IMR-90 (cell line): ENCODE measurements at regions not wholly inside any gene's neighbourhood (a gene's known extent, or its start where the extent isn't known, plus 50 kb on each side); places are given as distances from the start of the nearest gene placed in this dataset.
"Not testable (repeated sequence)": the region's sequence is repeated elsewhere in the genome, so short reads cannot be mapped to it uniquely, and the experiment has no call there.

ENCODE experiments used
- ATAC-seq: fragments of 200-7000 bp; cut with Tn5 transposase; 2 replicates; pipeline ENCODE4 v1.9.1; 2020; ENCODE audit warnings: low read depth, mild to moderate bottlenecking, moderate library complexity
- BruUV-seq: library from RNA; stranded (reverse); fragments of 400-500 nt; replicated peaks from 2 replicates; lab custom pipeline; 2021; lab: Mats Ljungman, UMichigan
- CTCF ChIA-PET: fragments of 300-600 bp; formaldehyde crosslinking; extraction: SDS; loops from one replicate; lab custom pipeline; 2021; ENCODE audit warnings: antibody characterized with exemption; lab: Yijun Ruan, JAX
- POLR2A ChIA-PET: fragments of 300-600 bp; sonication (Branson Sonifier 250); formaldehyde crosslinking; loops from one replicate; lab custom pipeline; 2022; ENCODE audit warnings: antibody characterized with exemption; ENCODE audit not compliant: unreplicated experiment; lab: Charles Lee
- DNase-seq: peaks from one replicate; pipeline ENCODE4 v3.0.0; 2013
- H2AFZ ChIP-seq: replicated peaks from 2 replicates; pipeline ENCODE3; 2013; ENCODE audit warnings: low read length, mild to moderate bottlenecking; ENCODE audit not compliant: poor library complexity
- H2AK5ac ChIP-seq: 2 replicates; pipeline ENCODE4 v1.6.1; 2013; ENCODE audit warnings: low read depth, low read length, inconsistent platforms
- H2AK9ac ChIP-seq: replicated peaks from 2 replicates; pipeline ENCODE3; 2013; ENCODE audit warnings: mild to moderate bottlenecking, low read depth, low read length, moderate library complexity; ENCODE audit not compliant: poor library complexity
- H2BK120ac ChIP-seq: 2 replicates; pipeline ENCODE4 v1.6.1; 2013; ENCODE audit warnings: low read depth, low read length, inconsistent platforms
- H2BK15ac ChIP-seq: 3 replicates; pipeline ENCODE4 v1.6.1; 2013; ENCODE audit warnings: low read depth, low read length, inconsistent platforms
- H2BK20ac ChIP-seq: 2 replicates; pipeline ENCODE4 v1.6.1; 2013; ENCODE audit warnings: low read depth, mild to moderate bottlenecking, inconsistent platforms, low read length, moderate library complexity
- H2BK5ac ChIP-seq: 2 replicates; pipeline ENCODE4 v1.6.1; 2013; ENCODE audit warnings: mild to moderate bottlenecking, low read depth, low read length, inconsistent platforms; ENCODE audit not compliant: poor library complexity, severe bottlenecking
- H3K14ac ChIP-seq: replicated peaks from 2 replicates; pipeline ENCODE4 v1.6.1; 2013; ENCODE audit warnings: low read depth, low read length, inconsistent platforms
- H3K18ac ChIP-seq: 2 replicates; pipeline ENCODE4 v1.6.1; 2013; ENCODE audit warnings: low read depth, low read length, control low read depth
- H3K23ac ChIP-seq: 2 replicates; pipeline ENCODE4 v1.6.1; 2013; ENCODE audit warnings: low read depth, low read length, inconsistent platforms
- H3K27ac ChIP-seq: 2 replicates; pipeline ENCODE4 v1.5.1; 2013; ENCODE audit warnings: mild to moderate bottlenecking, control low read depth, low read length; ENCODE audit not compliant: insufficient read depth
- H3K27me3 ChIP-seq: 2 replicates; pipeline ENCODE4 v1.6.1; 2013; ENCODE audit warnings: low read length; ENCODE audit not compliant: control insufficient read depth, insufficient read depth
- H3K36me3 ChIP-seq: 2 replicates; pipeline ENCODE4 v1.6.1; 2013; ENCODE audit warnings: low read length, mixed read lengths; ENCODE audit not compliant: control insufficient read depth, insufficient read depth
- H3K4ac ChIP-seq: 2 replicates; pipeline ENCODE4 v1.6.1; 2013; ENCODE audit warnings: low read depth, low read length, inconsistent platforms
- H3K4me1 ChIP-seq: 2 replicates; pipeline ENCODE4 v1.6.1; 2013; ENCODE audit warnings: low read length, mixed read lengths; ENCODE audit not compliant: control insufficient read depth, insufficient read depth
- H3K4me2 ChIP-seq: 2 replicates; pipeline ENCODE4 v1.6.1; 2013; ENCODE audit warnings: low read depth, mild to moderate bottlenecking, control low read depth, low read length, moderate library complexity
- H3K4me3 ChIP-seq: 2 replicates; pipeline ENCODE4 v1.5.1; 2013; ENCODE audit warnings: low read depth, mild to moderate bottlenecking, control low read depth, low read length, moderate library complexity; ENCODE audit not compliant: insufficient read depth
- H3K56ac ChIP-seq: 2 replicates; pipeline ENCODE4 v1.6.1; 2013; ENCODE audit warnings: low read length, inconsistent platforms; ENCODE audit not compliant: insufficient read depth; ENCODE audit errors: extremely low read depth
- H3K79me1 ChIP-seq, 2 experiments: 2 replicates each; pipeline ENCODE4 v1.6.1; 2013; ENCODE audit warnings: low read length in 2 of 2, inconsistent platforms in 1 of 2, low read depth in 1 of 2
- H3K9ac ChIP-seq: 2 replicates; pipeline ENCODE4 v1.6.1; 2013; ENCODE audit warnings: low read depth, low read length, control low read depth
- H3K9me1 ChIP-seq: 2 replicates; pipeline ENCODE4 v1.6.1; 2013; ENCODE audit warnings: low read length, inconsistent platforms; ENCODE audit not compliant: insufficient read depth
- H3K9me3 ChIP-seq: 2 replicates; pipeline ENCODE4 v1.6.1; 2013; ENCODE audit warnings: low read length; ENCODE audit not compliant: control insufficient read depth, insufficient read depth
- H4K20me1 ChIP-seq: 2 replicates; pipeline ENCODE4 v1.6.1; 2013; ENCODE audit warnings: low read length, inconsistent platforms; ENCODE audit not compliant: insufficient read depth
- H4K5ac ChIP-seq: 2 replicates; pipeline ENCODE4 v1.6.1; 2013; ENCODE audit warnings: mild to moderate bottlenecking, low read depth, low read length, control low read depth
- H4K8ac ChIP-seq, 2 experiments: 2 replicates each; pipeline ENCODE4 v1.6.1; 2013; ENCODE audit warnings: low read depth in 2 of 2, low read length in 2 of 2, control low read depth in 1 of 2, inconsistent platforms in 1 of 2
- H4K91ac ChIP-seq: 2 replicates; pipeline ENCODE4 v1.6.1; 2013; ENCODE audit warnings: low read depth, low read length, inconsistent platforms; ENCODE audit not compliant: insufficient read depth
- WGBS, 2 experiments: methylation state at CpG; one replicate each; pipeline versions ENCODE4 v1.1.5 to v1.1.7; 2013; ENCODE audit warnings: missing lambda C conversion rate in 2 of 2; ENCODE audit not compliant: insufficient read length in 1 of 2; ENCODE audit errors: extremely low coverage in 2 of 2; 5-methylcytosine and 5-hydroxymethylcytosine counted together
- dilution Hi-C: fragments of 300-500 bp; cut with HindIII; formaldehyde crosslinking; loops from one replicate; pipeline ENCODE4 v1.14.3; 2018; ENCODE audit warnings: low sequenced_read_pairs; ENCODE audit not compliant: unreplicated experiment
- in situ Hi-C: fragments of 300-500 bp; cut with MboI; formaldehyde crosslinking; loops from 3 replicates; pipeline ENCODE4 v1.14.3; 2019; ENCODE audit warnings: low sequenced_read_pairs, inconsistent platforms, mixed read lengths
- intact Hi-C: fragments of 100-400 bp; cut with micrococcal nuclease; formaldehyde crosslinking; loops from 2 replicates; pipeline ENCODE4 v1.10.0; 2022

- intact Hi-C loops, dilution Hi-C loops, CTCF ChIA-PET, BruUV-seq, H3K27ac ChIP-seq, H3K79me1 ChIP-seq, H2AK5ac ChIP-seq, H3K27me3 ChIP-seq, H4K20me1 ChIP-seq, H3K9me3 ChIP-seq, in situ Hi-C loops, H3K9ac ChIP-seq, H3K4me1 ChIP-seq, H4K91ac ChIP-seq, H4K8ac ChIP-seq, DNase-seq, H3K9me1 ChIP-seq, H3K36me3 ChIP-seq, H2BK20ac ChIP-seq, H3K4me3 ChIP-seq, H2BK5ac ChIP-seq, H2AFZ ChIP-seq, H3K4ac ChIP-seq, H4K5ac ChIP-seq, H3K56ac ChIP-seq, POLR2A ChIA-PET, H3K18ac ChIP-seq, H2BK120ac ChIP-seq, H3K23ac ChIP-seq, ATAC-seq, H2BK15ac ChIP-seq, H3K4me2 ChIP-seq, H2AK9ac ChIP-seq, H3K14ac ChIP-seq: not testable (repeated sequence)
- 40% methylated on average over 1 of the region's 4 CpGs; no CpG with 5 or more reads in 1 of the 2 experiments for WGBS, 2 experiments
These were observed 104.5 kb downstream of the ART5 start for GRCh38 chr11:3537254-3537653.

GRCh38 chr11:3532958-3533357, 108.8 kb downstream of the ART5 start:
- H2AFZ ChIP-seq, H3K23ac ChIP-seq, H2BK5ac ChIP-seq, H2AK5ac ChIP-seq, H3K4ac ChIP-seq, H4K91ac ChIP-seq, H3K4me2 ChIP-seq, H3K27ac ChIP-seq, H3K9ac ChIP-seq, H4K5ac ChIP-seq, H3K9me3 ChIP-seq, dilution Hi-C loops, H3K56ac ChIP-seq, H3K4me3 ChIP-seq, DNase-seq, in situ Hi-C loops, H3K79me1 ChIP-seq, H3K36me3 ChIP-seq, CTCF ChIA-PET, H2BK20ac ChIP-seq, BruUV-seq, H3K4me1 ChIP-seq, H3K14ac ChIP-seq, ATAC-seq, H2BK120ac ChIP-seq, H4K20me1 ChIP-seq, H2AK9ac ChIP-seq, H2BK15ac ChIP-seq, H3K9me1 ChIP-seq, intact Hi-C loops, H4K8ac ChIP-seq, H3K18ac ChIP-seq, POLR2A ChIA-PET, H3K27me3 ChIP-seq: not testable (repeated sequence)
- WGBS, 2 experiments: no CpG with 5 or more reads among the region's 1 CpG
